ENCODE measurements at regions not wholly inside any gene's neighbourhood (a gene's known extent, or its start where the extent isn't known, plus 50 kb on each side); places are given as distances from the start of the nearest gene placed in this dataset.

GRCh38 chr11:98056945-98057344 lies 963.8 kb upstream of the CNTN5 start:
- no peaks in the 10 kb centered on the region for H3K36me3 ChIP-seq (ENCODE audit: insufficient read depth, low read length, poor library complexity, severe bottlenecking)
- H3K27me3 ChIP-seq (replicated peaks; ENCODE audit: insufficient read depth, low read depth, low read length, poor library complexity), result no peaks in the 10 kb centered on the region
- ChIA-PET POLR2A (ENCODE audit: low non-redundant PET) (no interaction called here), CTCF (no interaction called here)
- H3K4me3 ChIP-seq (ENCODE audit: low read depth, low read length, poor library complexity, severe bottlenecking), result no peak overlapping the region
- no peaks in the 10 kb centered on the region for H3K4me1 ChIP-seq (ENCODE audit: insufficient read depth, low read length, poor library complexity, severe bottlenecking)
- H3K9me3 ChIP-seq (ENCODE audit: low read depth, low read length, poor library complexity, severe bottlenecking), result no peaks in the 10 kb centered on the region
- BruUV-seq (replicated peaks), result no TSS peak
- intact Hi-C loops (cut with micrococcal nuclease; ENCODE audit: unreplicated experiment), result no loop called here
- DNase-seq (ENCODE audit: low spot score), result no peak
- H3K27ac ChIP-seq (ENCODE audit: low read depth, low read length, poor library complexity, severe bottlenecking), result no peak overlapping the region
- TF ChIP-seq, protein P1, sequence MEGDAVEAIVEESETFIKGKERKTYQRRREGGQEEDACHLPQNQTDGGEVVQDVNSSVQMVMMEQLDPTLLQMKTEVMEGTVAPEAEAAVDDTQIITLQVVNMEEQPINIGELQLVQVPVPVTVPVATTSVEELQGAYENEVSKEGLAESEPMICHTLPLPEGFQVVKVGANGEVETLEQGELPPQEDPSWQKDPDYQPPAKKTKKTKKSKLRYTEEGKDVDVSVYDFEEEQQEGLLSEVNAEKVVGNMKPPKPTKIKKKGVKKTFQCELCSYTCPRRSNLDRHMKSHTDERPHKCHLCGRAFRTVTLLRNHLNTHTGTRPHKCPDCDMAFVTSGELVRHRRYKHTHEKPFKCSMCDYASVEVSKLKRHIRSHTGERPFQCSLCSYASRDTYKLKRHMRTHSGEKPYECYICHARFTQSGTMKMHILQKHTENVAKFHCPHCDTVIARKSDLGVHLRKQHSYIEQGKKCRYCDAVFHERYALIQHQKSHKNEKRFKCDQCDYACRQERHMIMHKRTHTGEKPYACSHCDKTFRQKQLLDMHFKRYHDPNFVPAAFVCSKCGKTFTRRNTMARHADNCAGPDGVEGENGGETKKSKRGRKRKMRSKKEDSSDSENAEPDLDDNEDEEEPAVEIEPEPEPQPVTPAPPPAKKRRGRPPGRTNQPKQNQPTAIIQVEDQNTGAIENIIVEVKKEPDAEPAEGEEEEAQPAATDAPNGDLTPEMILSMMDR (conservative IDR thresholded peaks at IDR 0.05; ENCODE audit: low read depth, low read length), result no peak
- TF ChIP-seq EZH2 (IDR thresholded peaks at IDR 0.05; ENCODE audit: borderline replicate concordance, low read depth, low read length, poor library complexity, severe bottlenecking), result no peak

DNA sequence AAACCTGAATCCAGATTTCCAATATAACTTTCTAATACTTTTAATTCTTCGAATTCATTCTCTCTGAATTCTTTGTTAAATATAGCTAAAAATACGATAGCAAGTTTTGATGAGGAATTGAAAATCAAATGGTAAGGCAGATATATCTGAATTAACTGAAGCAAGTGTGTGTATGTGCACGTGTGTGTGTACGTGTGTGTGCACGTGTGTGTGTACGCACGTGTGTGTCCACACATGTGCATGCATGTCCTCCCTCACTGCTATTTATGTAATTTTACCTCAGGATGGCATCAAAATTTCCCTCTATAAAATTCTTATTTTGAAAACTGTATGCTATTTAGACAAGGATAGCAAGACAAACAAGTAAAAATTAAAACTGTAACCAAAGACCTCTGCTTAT lies 961.3 kb upstream of the CNTN5 start:
- Histone ChIP-seq H3K4me3 (ENCODE audit: low read depth, low read length, poor library complexity, severe bottlenecking) (no peak overlapping the region), H3K36me3 (ENCODE audit: insufficient read depth, low read length, poor library complexity, severe bottlenecking) (no peaks in the 10 kb centered on the region), H3K4me1 (ENCODE audit: insufficient read depth, low read length, poor library complexity, severe bottlenecking) (no peaks in the 10 kb centered on the region), H3K27me3 (replicated peaks; ENCODE audit: insufficient read depth, low read depth, low read length, poor library complexity) (no peaks in the 10 kb centered on the region), H3K9me3 (ENCODE audit: low read depth, low read length, poor library complexity, severe bottlenecking) (peaks cover 4% of the 10 kb centered on the region), H3K27ac (ENCODE audit: low read depth, low read length, poor library complexity, severe bottlenecking) (no peak overlapping the region)
- no TSS peak for BruUV-seq (replicated peaks)
- no peak for TF ChIP-seq EZH2 (IDR thresholded peaks at IDR 0.05; ENCODE audit: borderline replicate concordance, low read depth, low read length, poor library complexity, severe bottlenecking)
- TF ChIP-seq, protein P1 (conservative IDR thresholded peaks at IDR 0.05; ENCODE audit: low read depth, low read length), result no peak
- ChIA-PET POLR2A (ENCODE audit: low non-redundant PET) (no interaction called here), CTCF (no interaction called here)
- intact Hi-C loops (cut with micrococcal nuclease; ENCODE audit: unreplicated experiment), result no loop called here
- DNase-seq (ENCODE audit: low spot score), result no peak

GRCh38 chr11:98060759-98061158 lies 960.0 kb upstream of the CNTN5 start:
- no TSS peak for BruUV-seq (replicated peaks)
- Histone ChIP-seq H3K4me1 (ENCODE audit: insufficient read depth, low read length, poor library complexity, severe bottlenecking) (no peaks in the 10 kb centered on the region), H3K36me3 (ENCODE audit: insufficient read depth, low read length, poor library complexity, severe bottlenecking) (no peaks in the 10 kb centered on the region), H3K27me3 (replicated peaks; ENCODE audit: insufficient read depth, low read depth, low read length, poor library complexity) (no peaks in the 10 kb centered on the region), H3K4me3 (ENCODE audit: low read depth, low read length, poor library complexity, severe bottlenecking) (no peak overlapping the region), H3K9me3 (ENCODE audit: low read depth, low read length, poor library complexity, severe bottlenecking) (peaks cover 4% of the 10 kb centered on the region), H3K27ac (ENCODE audit: low read depth, low read length, poor library complexity, severe bottlenecking) (no peak overlapping the region)
- TF ChIP-seq, protein P1 (conservative IDR thresholded peaks at IDR 0.05; ENCODE audit: low read depth, low read length), result no peak
- TF ChIP-seq EZH2 (IDR thresholded peaks at IDR 0.05; ENCODE audit: borderline replicate concordance, low read depth, low read length, poor library complexity, severe bottlenecking), result no peak
- no peak for DNase-seq (ENCODE audit: low spot score)
- ChIA-PET CTCF (no interaction called here), POLR2A (ENCODE audit: low non-redundant PET) (no interaction called here)
- intact Hi-C loops (cut with micrococcal nuclease; ENCODE audit: unreplicated experiment), result no loop called here

Data from A673 (cell line).